HG02885 (cell line): ENCODE measurements at regions not wholly inside any gene's neighbourhood (a gene's known extent, or its start where the extent isn't known, plus 50 kb on each side); places are given as distances from the start of the nearest gene placed in this dataset.

Experiments used
- ATAC-seq: cut with Tn5 transposase; IDR thresholded peaks from one replicate; pipeline ENCODE4 v1.9.1; 2021; ENCODE audit warnings: mild to moderate bottlenecking; ENCODE audit not compliant: unreplicated experiment, poor library complexity

- no peak for ATAC-seq
Observed at GRCh38 chr2:215672406-215672805, 236.5 kb upstream of the FN1 start.

DNA sequence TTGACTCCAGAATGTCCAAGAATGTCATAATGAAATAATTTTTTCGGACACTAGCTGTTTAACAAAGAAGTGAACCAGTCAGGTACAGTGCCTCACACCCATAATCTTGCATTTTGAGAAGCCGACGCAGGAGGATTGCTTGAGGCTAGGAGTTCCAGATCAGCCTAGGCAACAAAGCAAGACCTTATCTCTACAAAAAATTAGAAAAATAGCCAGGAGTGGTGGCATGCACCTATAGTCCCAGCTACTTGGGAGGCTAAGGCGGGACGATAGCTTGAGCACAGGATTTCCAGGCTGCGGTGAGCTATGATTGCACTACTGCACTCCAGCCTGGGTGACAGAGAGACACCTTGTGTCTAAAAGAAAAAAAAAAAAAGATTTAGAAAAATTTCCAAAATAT, 235.8 kb upstream of the FN1 start:
- no peak for ATAC-seq

GRCh38 chr2:215671244-215671643, 235.4 kb upstream of the FN1 start:
- ATAC-seq: no peak

- no peak for ATAC-seq
Observed at GRCh38 chr2:215670396-215670795, 234.5 kb upstream of the FN1 start.

DNA sequence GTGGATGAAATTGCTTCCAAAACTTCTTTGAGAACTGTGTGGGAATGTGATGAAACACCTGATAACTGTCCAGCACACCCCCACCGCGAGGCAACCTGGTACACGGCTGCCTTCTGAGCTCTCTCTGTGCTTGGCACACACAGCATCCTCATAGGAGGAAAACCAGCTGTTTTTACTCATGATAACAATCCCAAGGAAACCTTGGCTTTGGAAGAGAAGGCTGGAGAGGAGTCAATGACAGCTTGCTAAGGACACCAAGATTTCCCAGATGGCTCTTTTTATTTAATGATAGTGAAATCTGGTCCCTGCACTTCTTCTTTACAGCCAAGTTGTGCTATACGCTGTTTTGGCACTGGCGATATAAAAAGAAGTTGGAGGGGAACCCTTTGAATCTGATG, 232.5 kb upstream of the FN1 start:
- ATAC-seq: no peak

- ATAC-seq: no peak
Observed at GRCh38 chr2:215667585-215668377, 231.9 kb upstream of the FN1 start.

GRCh38 chr2:215664847-215665525, 229.1 kb upstream of the FN1 start:
- ATAC-seq: peak; percentile 50

DNA sequence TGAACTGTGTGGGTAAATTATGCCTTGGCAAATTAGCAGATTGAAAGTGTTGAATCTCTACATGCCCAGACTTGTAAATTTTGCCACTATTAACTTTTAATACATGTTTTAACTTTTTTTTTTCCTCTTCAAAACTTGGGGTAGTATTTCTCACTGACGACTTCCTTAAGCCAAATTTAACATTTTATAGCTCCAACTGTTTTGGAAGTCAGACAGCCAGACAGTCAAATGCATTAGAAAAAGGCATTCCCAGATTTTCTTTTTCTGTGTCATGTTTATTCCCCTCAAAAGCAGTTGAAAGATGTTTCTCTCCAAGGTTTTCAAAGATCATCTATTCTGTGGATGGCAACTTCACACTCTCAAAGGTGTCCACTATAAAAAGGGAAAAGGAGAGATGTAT, 226.8 kb upstream of the FN1 start:
- ATAC-seq: no peak

- ATAC-seq: no peak
Observed at GRCh38 chr2:215660687-215661086, 224.8 kb upstream of the FN1 start.

GRCh38 chr2:215659650-215660049, 223.8 kb upstream of the FN1 start:
- ATAC-seq: no peak

DNA sequence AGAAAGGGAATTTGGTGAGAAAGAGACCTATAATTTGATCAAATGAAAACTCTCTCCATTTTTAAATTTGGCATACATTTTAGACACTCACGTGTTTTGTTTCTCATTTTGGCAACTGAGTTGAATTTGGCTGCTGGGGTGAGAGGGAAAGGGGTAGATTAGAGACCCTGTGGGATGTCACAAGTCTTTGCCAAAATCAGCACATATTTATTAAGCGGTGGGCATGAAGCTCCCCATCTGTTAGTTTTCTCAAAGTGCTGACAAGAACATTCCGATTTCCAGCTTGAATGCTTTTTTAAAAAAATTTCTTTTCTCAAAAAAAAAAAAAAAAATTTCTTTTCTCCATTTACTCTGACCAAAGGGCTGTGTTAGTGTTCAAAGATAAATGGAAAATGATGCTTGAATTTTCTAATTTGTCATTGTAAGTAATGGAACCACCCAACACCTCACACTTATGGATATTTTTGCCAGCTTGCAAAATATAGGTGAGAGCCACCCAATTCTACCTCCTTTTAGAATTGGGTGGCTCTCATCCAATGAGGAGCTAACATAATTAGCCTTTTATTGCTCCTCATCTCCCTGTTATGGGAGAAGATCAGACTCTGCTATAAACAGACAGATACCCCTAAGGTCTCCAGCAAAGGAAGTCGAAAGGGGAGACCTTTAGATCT, 222.9 kb upstream of the FN1 start:
- no peak for ATAC-seq

GRCh38 chr2:215657844-215658243, 222.0 kb upstream of the FN1 start:
- no peak for ATAC-seq

DNA sequence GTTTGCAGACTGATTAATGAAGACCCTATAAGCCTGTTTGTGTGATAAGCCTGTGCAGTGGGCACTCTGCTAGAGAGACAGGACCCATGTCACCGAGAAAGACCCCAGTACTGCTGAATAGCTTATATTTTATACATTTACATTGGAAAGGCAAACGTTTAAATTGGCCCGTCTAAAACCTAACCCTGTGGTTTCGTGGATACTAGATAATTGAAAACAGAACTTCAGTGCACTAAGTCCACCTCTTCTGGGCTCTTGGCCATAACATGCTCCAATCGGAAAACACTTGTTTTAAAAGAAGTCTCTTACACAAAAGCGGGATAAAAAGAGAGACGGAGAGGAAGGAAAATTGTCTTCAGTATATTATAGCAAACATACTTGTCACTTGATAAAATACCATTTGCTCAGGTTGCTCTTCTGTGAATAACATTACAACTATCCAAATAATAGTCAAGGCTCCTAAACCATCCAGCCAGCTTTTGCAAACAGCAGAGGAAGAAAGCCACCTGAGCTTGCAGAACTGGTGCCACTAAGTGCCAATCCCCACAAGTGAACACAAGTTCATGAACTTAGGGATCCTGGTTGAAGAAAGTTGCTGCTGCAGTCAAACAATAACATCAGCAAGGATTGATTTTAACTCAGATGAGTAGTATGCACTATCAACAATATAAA, 218.4 kb upstream of the FN1 start:
- ATAC-seq: no peak

DNA sequence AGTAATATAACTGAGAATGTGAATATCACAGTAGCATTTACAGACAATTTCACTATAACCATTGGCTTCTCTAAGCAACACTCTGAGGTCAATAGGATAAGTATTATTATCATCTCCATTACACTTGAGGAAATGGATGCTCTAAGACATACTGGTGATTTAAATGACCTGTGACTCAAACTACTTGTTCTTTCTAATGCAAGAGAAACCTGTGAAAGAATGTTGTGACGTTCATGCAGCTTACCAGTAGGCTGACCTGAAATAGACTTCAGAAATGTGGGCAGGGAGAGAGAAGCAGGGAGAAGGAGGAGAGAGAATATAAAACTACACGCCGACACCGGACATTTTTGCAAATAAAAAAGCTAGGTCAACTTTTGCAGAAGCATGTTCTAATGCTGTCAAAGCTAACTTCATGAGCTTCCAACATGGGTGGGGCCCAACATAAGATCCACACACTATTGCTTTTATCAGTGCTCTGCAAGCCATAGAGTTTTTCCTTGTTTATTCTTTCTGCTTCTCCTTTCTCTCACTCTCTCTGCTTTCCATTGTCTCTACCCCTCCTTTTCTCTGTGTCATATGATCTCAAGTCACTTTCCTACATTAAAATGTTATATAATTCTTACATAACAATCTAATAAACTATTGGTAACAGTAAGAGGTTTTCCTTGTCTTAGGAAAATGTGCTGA, 217.6 kb upstream of the FN1 start:
- no peak for ATAC-seq

DNA sequence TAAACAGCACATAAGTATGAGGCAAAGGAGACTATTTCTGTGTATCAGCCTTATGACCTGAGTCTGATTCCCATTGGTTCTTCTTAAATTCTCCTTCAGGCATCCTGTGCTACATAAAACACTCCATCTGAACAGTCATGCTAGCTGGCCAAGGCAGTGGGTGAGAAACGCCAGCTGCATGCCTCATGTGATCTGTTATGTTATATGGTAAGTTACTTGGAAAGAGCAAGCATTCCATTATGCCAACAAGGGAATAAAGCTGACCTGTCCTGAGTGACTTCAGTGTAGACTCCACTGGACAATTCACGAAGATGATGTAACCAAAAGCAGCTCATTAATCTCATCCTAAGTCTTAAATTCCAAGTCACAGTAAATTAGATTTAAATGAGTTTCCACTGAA, 216.5 kb upstream of the FN1 start:
- ATAC-seq: no peak

DNA sequence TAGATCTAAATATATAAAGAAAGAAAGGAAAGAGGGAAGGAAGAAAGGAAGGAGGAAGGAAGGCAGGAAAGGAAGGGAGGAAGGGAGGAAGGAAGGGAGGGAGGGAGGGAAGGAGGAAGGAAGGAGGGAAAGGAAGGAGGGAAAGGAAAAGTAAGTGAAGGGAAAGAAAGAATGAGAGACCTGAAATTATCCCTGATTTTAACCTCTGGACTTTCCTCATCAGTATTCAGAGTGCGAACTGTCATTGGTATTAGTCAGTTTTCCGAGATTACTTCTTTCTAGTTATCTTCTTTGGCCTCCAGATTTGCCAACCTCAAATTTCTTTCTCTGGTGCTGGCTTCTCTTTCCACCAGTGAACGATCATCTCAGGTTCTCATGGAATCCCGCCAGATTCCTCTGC, 215.5 kb upstream of the FN1 start:
- ATAC-seq: no peak

GRCh38 chr2:215644233-215644897, 208.5 kb upstream of the FN1 start:
- no peak for ATAC-seq

DNA sequence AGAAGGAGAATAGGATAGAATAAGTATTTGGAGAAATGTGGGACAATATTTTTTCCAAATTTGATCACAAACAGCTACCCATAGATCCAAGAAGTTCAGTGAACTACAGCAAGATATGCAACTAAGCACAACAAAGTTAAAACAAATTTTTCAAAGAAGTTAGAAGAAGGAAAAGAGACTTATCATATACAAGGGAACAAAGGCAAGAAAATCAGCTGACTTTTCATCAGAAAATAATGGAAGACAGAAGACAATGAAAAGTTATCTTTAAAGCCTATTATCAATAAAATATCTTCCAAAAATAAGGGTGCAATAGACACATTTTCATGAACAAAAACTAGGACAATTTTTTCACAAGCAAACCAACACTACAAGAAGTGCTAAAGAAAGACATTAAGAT, 202.8 kb upstream of the FN1 start:
- ATAC-seq: no peak

GRCh38 chr2:215637651-215638050, 201.8 kb upstream of the FN1 start:
- ATAC-seq: no peak

- no peak for ATAC-seq
Observed at GRCh38 chr2:215636816-215637215, 200.9 kb upstream of the FN1 start.
